IPS DF 4.7 (cell line): ENCODE measurements at regions not wholly inside any gene's neighbourhood (a gene's known extent, or its start where the extent isn't known, plus 50 kb on each side); places are given as distances from the start of the nearest gene placed in this dataset.
"Not testable (repeated sequence)": the region's sequence is repeated elsewhere in the genome, so short reads cannot be mapped to it uniquely, and the experiment has no call there.

ENCODE experiments used
- DNase-seq: peaks from one replicate; pipeline ENCODE4 v3.0.0-alpha.2; 2013; ENCODE audit warnings: low spot score; ENCODE audit errors: extremely low read depth

- DNase-seq: no peak
Observed at GRCh38 chr11:70587075-70587389, 188.7 kb downstream of the CTTN start.

GRCh38 chr11:70590356-70590991 is 192.1 kb downstream of the CTTN start:
- DNase-seq: no peak

- DNase-seq: no peak
Observed at GRCh38 chr11:70592641-70593165, 194.4 kb downstream of the CTTN start.

- DNase-seq: no peak
Observed at GRCh38 chr11:70593446-70593983, 195.2 kb downstream of the CTTN start.

- DNase-seq: no peak
Observed at GRCh38 chr11:70594031-70594430, 195.7 kb downstream of the CTTN start.

- DNase-seq: no peak
Observed at GRCh38 chr11:70594606-70595005, 196.3 kb downstream of the CTTN start.

- no peak for DNase-seq
Observed at GRCh38 chr11:70595016-70595415, 196.7 kb downstream of the CTTN start.

- DNase-seq: no peak
Observed at GRCh38 chr11:70595452-70595851, 197.1 kb downstream of the CTTN start.

GRCh38 chr11:70596091-70596490 is 197.8 kb downstream of the CTTN start:
- DNase-seq: no peak

GRCh38 chr11:70597006-70597555 is 198.8 kb downstream of the CTTN start:
- no peak for DNase-seq

GRCh38 chr11:70597751-70598625 is 199.7 kb downstream of the CTTN start:
- DNase-seq: no peak

- not testable (repeated sequence) for DNase-seq
Observed at GRCh38 chr11:70600911-70601415, 202.6 kb downstream of the CTTN start.

- DNase-seq: no peak
Observed at GRCh38 chr11:70601861-70602538, 203.7 kb downstream of the CTTN start.

GRCh38 chr11:70603114-70603755 is 204.9 kb downstream of the CTTN start:
- DNase-seq: no peak

- no peak for DNase-seq
Observed at GRCh38 chr11:70603756-70604211, 205.5 kb downstream of the CTTN start.

GRCh38 chr11:70604221-70604620 is 205.9 kb downstream of the CTTN start:
- DNase-seq: no peak

- no peak for DNase-seq
Observed at GRCh38 chr11:70604630-70605467, 206.5 kb downstream of the CTTN start.

GRCh38 chr11:70605468-70605815 is 207.1 kb downstream of the CTTN start:
- no peak for DNase-seq

GRCh38 chr11:70605846-70606245 is 207.5 kb downstream of the CTTN start:
- DNase-seq: no peak
